ENCODE measurements at regions not wholly inside any gene's neighbourhood (a gene's known extent, or its start where the extent isn't known, plus 50 kb on each side); places are given as distances from the start of the nearest gene placed in this dataset.

GRCh38 chr7:145862212-145862611 lies 254.4 kb upstream of the CNTNAP2 start:
- H3K4me2 ChIP-seq (ENCODE audit: insufficient read depth, low read length), result no peak overlapping the region
- no peaks in the 10 kb centered on the region for H3K36me3 ChIP-seq (ENCODE audit: control insufficient read depth in 2 of 2, extremely low read depth in 1 of 2, insufficient read depth in 2 of 2, low read length in 2 of 2)
- intact Hi-C loops (cut with micrococcal nuclease), result no loop called here
- no peaks in the 10 kb centered on the region for H3K9me1 ChIP-seq (replicated peaks; ENCODE audit: control insufficient read depth, extremely low read depth, insufficient read depth, low read length)
- no peak for DNase-seq (ENCODE audit: low read depth, low spot score)
- no peaks in the 10 kb centered on the region for H3K79me2 ChIP-seq (ENCODE audit: control insufficient read depth, insufficient read depth, low read length)
- H4K20me1 ChIP-seq (replicated peaks; ENCODE audit: control insufficient read depth, extremely low read depth, insufficient read depth, low read length), result no peaks in the 10 kb centered on the region
- TF ChIP-seq GATA2 (IDR thresholded peaks at IDR 0.05; ENCODE audit: insufficient read depth, insufficient read length, low read depth, low read length) (no peak), MAX (IDR thresholded peaks at IDR 0.05; ENCODE audit: insufficient read depth, insufficient read length) (no peak), POLR2AphosphoS5 (IDR thresholded peaks at IDR 0.05; ENCODE audit: insufficient read depth, low read depth, low read length) (no peak), JUN (IDR thresholded peaks at IDR 0.05; ENCODE audit: borderline replicate concordance, insufficient read depth, insufficient read length, low read depth) (no peak), MYC (IDR thresholded peaks at IDR 0.05; ENCODE audit: low read depth, low read length) (no peak), FOS (IDR thresholded peaks at IDR 0.05; ENCODE audit: borderline replicate concordance, insufficient read depth, low read length) (no peak), CTCF (IDR thresholded peaks at IDR 0.05; ENCODE audit: extremely low read depth in 1 of 2, insufficient read depth in 1 of 2, low read depth in 1 of 2, low read length in 2 of 2) (no peak), EZH2 (IDR thresholded peaks at IDR 0.05; ENCODE audit: borderline replicate concordance, low read depth, low read length, severe bottlenecking) (no peak), POLR2A (IDR thresholded peaks at IDR 0.05; ENCODE audit: low read depth, low read length) (no peak)
- no TSS peak for BruUV-seq (replicated peaks)
- ChIA-PET CTCF (no interaction called here), POLR2A (no interaction called here)
- dilution Hi-C loops (cut with MboI; ENCODE audit: extremely low pct_ligation_motif_present, low sequenced_read_pairs), result no loop called here
- no peak for FAIRE-seq
- H3K9me3 ChIP-seq (replicated peaks; ENCODE audit: control insufficient read depth, insufficient read depth, low read length), result no peaks in the 10 kb centered on the region
- H3K27ac ChIP-seq (ENCODE audit: insufficient read depth, low read depth, low read length), result no peak overlapping the region
- no peak overlapping the region for H2AFZ ChIP-seq (ENCODE audit: low read depth, low read length)
- H3K27me3 ChIP-seq (ENCODE audit: control insufficient read depth in 2 of 2, insufficient read depth in 2 of 2, low read length in 2 of 2), result no peaks in the 10 kb centered on the region
- no peak overlapping the region for H3K4me3 ChIP-seq (replicated peaks in 1 of 3; ENCODE audit: insufficient read depth in 1 of 3, low read depth in 1 of 3, low read length in 3 of 3)
- no peaks in the 10 kb centered on the region for H3K4me1 ChIP-seq (ENCODE audit: control insufficient read depth, extremely low read depth, insufficient read depth, low read length)
- no peak overlapping the region for H3K9ac ChIP-seq (replicated peaks; ENCODE audit: extremely low read depth, insufficient read depth, low read length)

Data from endothelial cell of umbilical vein (primary cell).